Spleen (tissue), 11 donors: ENCODE measurements at regions not wholly inside any gene's neighbourhood (a gene's known extent, or its start where the extent isn't known, plus 50 kb on each side); places are given as distances from the start of the nearest gene placed in this dataset.

Source experiments
- DNase-seq: peaks from one replicate; pipeline ENCODE4 v3.0.0-alpha.2; 2020
- H3K27ac ChIP-seq, 8 donors: fragments of 200-600 bp; sonication (generic) in 7 of 8; 1 replicate in 4 of 8; 2 replicates in 4 of 8; pipeline versions ENCODE4 v1.5.0 to v1.8.0; 2016 to 2021; ENCODE audit warnings: inconsistent platforms in 4 of 8, mild to moderate bottlenecking in 4 of 8, moderate library complexity in 1 of 8
- H3K27me3 ChIP-seq, 7 donors: fragments of 200-600 bp; sonication (generic) in 6 of 7; replicated peaks in 1 of 7; 1 replicate in 4 of 7; 2 replicates in 3 of 7; pipeline versions ENCODE4 v1.5.0 to v1.8.0; 2016 to 2021; ENCODE audit warnings: inconsistent platforms in 3 of 7, mild to moderate bottlenecking in 1 of 7
- H3K36me3 ChIP-seq, 6 donors: fragments of 200-600 bp; sonication (generic) in 5 of 6; 1 replicate in 4 of 6; 2 replicates in 2 of 6; pipeline versions ENCODE4 v1.5.0 to v1.8.0; 2016 to 2021; ENCODE audit warnings: inconsistent platforms in 2 of 6
- H3K4me1 ChIP-seq, 6 donors: fragments of 200-600 bp; sonication (generic) in 5 of 6; 1 replicate in 3 of 6; 2 replicates in 3 of 6; pipeline versions ENCODE4 v1.5.0 to v1.8.0; 2016 to 2021; ENCODE audit warnings: inconsistent platforms in 3 of 6
- H3K4me3 ChIP-seq, 8 donors: fragments of 200-600 bp; sonication (generic) in 7 of 8; 1 replicate in 4 of 8; 2 replicates in 4 of 8; pipeline versions ENCODE4 v1.5.0 to v1.8.0; 2016 to 2021; ENCODE audit warnings: inconsistent platforms in 4 of 8, mild to moderate bottlenecking in 4 of 8, moderate library complexity in 2 of 8
- H3K9me3 ChIP-seq, 8 donors: fragments of 200-600 bp; sonication (generic) in 7 of 8; 1 replicate in 4 of 8; 2 replicates in 4 of 8; pipeline versions ENCODE4 v1.5.0 to v1.8.0; 2016 to 2021; ENCODE audit warnings: inconsistent platforms in 4 of 8
- POLR2A ChIP-seq, 3 donors: fragments of 450-650 bp; IDR thresholded peaks; one replicate each; pipeline ENCODE4 v1.5.1; 2017; ENCODE audit warnings: antibody characterized with exemption in 3 of 3, mild to moderate bottlenecking in 1 of 3
- POLR2AphosphoS5 ChIP-seq, 3 donors: sonication (generic); formaldehyde crosslinking; IDR thresholded peaks; one replicate each; pipeline ENCODE4 v1.5.1; 2017; ENCODE audit warnings: antibody characterized with exemption in 3 of 3
- WGBS, 5 donors: extraction: QIAGEN DNeasy Blood & Tissue Kit in 3 of 5; methylation state at CpG; one replicate each; pipeline versions ENCODE4 v1.1.5 to v1.1.7; 2013 to 2018; 5-methylcytosine and 5-hydroxymethylcytosine counted together
- intact Hi-C: fragments of 100-400 bp; cut with DNase I; formaldehyde crosslinking; loops from one replicate; pipeline ENCODE4 v1.15.0; 2023; ENCODE audit warnings: low total_unique reads
- TF ChIP-seq, protein P1 (sequence below), 11 experiments: fragments of 200-600 bp in 7 of 11; fragments of 450-650 bp in 4 of 11; sonication (generic) in 4 of 11; IDR thresholded peaks in 8 of 11; conservative IDR thresholded peaks in 3 of 11; 1 replicate in 7 of 11; 2 replicates in 4 of 11; pipeline versions ENCODE4 v1.4.0 to v1.8.0; 2016 to 2021; ENCODE audit warnings: antibody characterized with exemption in 11 of 11, inconsistent platforms in 4 of 11, mild to moderate bottlenecking in 1 of 11
- donor health status: healthy with polysubstance abuse.
- donor health status: DM: no; HTN: no; CAD: no; lungs with moderate emphysema.
- donor health status: DM: no; HTN: no; CAD: no.
- donor health status: Bipolar disorder and iron deficiency.
- donor health status: healthy.
- donor health status: DM: no; HTN: no; CAD: no.
- donor health status: DM: yes; HTN: yes; CAD: no.

DNA sequence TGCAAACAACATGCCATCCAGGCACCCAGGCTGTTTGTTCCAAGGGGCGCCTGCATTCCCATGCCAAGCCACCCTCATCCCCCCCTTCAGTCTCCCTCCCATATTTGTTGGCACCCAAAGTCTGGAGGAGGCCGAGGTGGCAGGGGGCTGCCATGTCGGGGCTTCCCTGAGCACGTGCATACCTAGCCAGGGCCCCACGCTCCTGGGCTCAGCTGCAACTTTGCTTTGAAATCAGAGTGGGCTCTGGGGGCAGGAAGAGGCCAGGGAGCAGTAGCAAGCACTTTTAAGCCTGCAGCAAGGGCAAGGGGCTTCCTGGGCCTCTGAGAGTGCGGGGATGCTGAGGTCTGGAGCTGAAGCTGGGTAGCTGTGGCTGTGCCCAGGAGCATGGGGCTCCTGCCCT lies 655.9 kb upstream of the EYS start:
- TF ChIP-seq POLR2AphosphoS5 (IDR thresholded peaks at IDR 0.05), result no peak
- no peak for TF ChIP-seq POLR2A (IDR thresholded peaks at IDR 0.05)
- TF ChIP-seq, protein P1, sequence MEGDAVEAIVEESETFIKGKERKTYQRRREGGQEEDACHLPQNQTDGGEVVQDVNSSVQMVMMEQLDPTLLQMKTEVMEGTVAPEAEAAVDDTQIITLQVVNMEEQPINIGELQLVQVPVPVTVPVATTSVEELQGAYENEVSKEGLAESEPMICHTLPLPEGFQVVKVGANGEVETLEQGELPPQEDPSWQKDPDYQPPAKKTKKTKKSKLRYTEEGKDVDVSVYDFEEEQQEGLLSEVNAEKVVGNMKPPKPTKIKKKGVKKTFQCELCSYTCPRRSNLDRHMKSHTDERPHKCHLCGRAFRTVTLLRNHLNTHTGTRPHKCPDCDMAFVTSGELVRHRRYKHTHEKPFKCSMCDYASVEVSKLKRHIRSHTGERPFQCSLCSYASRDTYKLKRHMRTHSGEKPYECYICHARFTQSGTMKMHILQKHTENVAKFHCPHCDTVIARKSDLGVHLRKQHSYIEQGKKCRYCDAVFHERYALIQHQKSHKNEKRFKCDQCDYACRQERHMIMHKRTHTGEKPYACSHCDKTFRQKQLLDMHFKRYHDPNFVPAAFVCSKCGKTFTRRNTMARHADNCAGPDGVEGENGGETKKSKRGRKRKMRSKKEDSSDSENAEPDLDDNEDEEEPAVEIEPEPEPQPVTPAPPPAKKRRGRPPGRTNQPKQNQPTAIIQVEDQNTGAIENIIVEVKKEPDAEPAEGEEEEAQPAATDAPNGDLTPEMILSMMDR (IDR thresholded peaks at IDR 0.05 in 8 of 11, conservative IDR thresholded peaks at IDR 0.05 in 3 of 11), result no peak
- H3K4me1 ChIP-seq, result no peaks in the 10 kb centered on the region
- no peak for DNase-seq
- no peaks in the 10 kb centered on the region for H3K36me3 ChIP-seq
- H3K9me3 ChIP-seq, result peaks cover 0 to 17% (median 4%) of the 10 kb centered on the region in 8 donors
- intact Hi-C loops, result no loop called here
- H3K27me3 ChIP-seq, result no peaks in the 10 kb centered on the region
- no peak overlapping the region for H3K27ac ChIP-seq
- no peak overlapping the region for H3K4me3 ChIP-seq
- WGBS, 5 donors, result 65 to 88% (median 86%) methylated on average over 6 of the region's 6 CpGs

DNA sequence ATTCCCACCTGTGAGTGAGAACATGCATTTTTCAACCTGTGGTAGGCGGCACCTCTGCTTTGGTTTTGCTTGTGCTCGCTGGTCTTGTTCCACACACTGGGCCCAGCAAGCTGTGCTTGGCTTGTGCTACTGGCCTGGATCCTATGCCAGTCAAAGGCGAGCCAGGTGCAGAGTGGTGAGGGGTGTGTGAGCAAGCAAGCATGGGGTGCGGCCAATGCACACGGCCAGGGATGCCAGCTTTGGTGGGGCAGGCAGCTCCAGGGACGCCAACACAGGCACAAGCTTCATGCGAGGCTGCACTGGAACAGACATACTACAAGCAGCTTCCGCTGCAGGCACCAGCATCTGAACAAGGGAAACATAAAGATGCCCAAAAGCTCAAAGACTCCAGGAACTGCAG lies 654.9 kb upstream of the EYS start:
- DNase-seq, result no peak
- no peak overlapping the region for H3K4me3 ChIP-seq
- H3K27me3 ChIP-seq, result no peaks in the 10 kb centered on the region
- no peaks in the 10 kb centered on the region for H3K36me3 ChIP-seq
- no peak overlapping the region for H3K27ac ChIP-seq
- H3K9me3 ChIP-seq, result peaks cover 0 to 17% (median 4%) of the 10 kb centered on the region in 8 donors
- 88 to 96% (median 89%) methylated on average over 6 to 8 of the region's 8 CpGs for WGBS, 5 donors
- intact Hi-C loops, result no loop called here
- TF ChIP-seq POLR2A (IDR thresholded peaks at IDR 0.05) (no peak), POLR2AphosphoS5 (IDR thresholded peaks at IDR 0.05) (no peak)
- TF ChIP-seq, protein P1 (IDR thresholded peaks at IDR 0.05 in 8 of 11, conservative IDR thresholded peaks at IDR 0.05 in 3 of 11), result no peak
- no peaks in the 10 kb centered on the region for H3K4me1 ChIP-seq

DNA sequence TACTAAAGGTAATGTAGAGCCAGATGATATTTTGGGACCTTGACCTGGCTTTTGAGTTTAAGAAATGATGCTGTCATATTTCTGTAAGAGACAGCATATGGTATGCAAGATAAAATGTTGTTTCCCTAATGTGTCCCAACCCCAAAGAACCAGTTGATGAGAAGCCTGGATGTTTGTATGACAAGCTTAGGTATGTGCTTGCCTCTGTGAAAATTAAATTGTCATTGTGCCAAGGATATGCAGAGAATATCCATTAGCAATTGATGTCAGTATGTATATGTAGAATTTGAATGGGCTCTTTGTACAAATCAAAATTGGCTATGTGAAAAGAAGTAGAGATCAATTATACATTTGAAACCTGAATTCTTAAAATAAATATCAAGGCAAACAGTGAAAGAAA lies 650.8 kb upstream of the EYS start:
- intact Hi-C loops, result no loop called here
- no peaks in the 10 kb centered on the region for H3K27me3 ChIP-seq
- no peak for DNase-seq

DNA sequence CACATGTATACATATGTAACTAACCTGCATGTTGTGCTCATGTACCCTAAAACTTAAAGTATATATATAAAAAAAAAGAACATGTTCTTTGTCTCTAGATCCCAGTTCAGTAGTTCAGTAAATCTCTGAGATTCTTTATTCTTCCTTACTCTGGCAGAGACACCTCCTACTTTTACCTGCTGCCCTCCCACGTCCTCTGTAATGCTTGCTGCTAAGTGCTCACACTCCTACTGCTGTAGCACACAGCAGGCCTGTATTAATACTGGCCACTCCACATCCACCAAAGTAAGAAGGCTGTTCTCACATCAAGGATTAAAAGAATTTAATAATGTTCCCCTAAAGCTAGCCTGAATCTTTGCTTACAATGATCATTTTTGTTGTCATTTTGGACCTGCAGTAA lies 648.4 kb upstream of the EYS start:
- intact Hi-C loops, result no loop called here
- TF ChIP-seq, protein P1 (IDR thresholded peaks at IDR 0.05 in 8 of 11, conservative IDR thresholded peaks at IDR 0.05 in 3 of 11), result no peak
- TF ChIP-seq POLR2AphosphoS5 (IDR thresholded peaks at IDR 0.05), result no peak
- no peak for TF ChIP-seq POLR2A (IDR thresholded peaks at IDR 0.05)
- 32 to 58% (median 44%) methylated on average over 1 of the region's 1 CpG for WGBS, 5 donors
- Histone ChIP-seq H3K36me3 (no peaks in the 10 kb centered on the region), H3K27ac (no peak overlapping the region), H3K27me3 (no peaks in the 10 kb centered on the region), H3K9me3 (no peaks in the 10 kb centered on the region), H3K4me1 (no peaks in the 10 kb centered on the region), H3K4me3 (no peak overlapping the region)
- DNase-seq, result no peak

More for the DNA sequence above, 650.8 kb upstream of the EYS start:
- Histone ChIP-seq H3K36me3 (no peaks in the 10 kb centered on the region), H3K4me1 (no peaks in the 10 kb centered on the region), H3K9me3 (peaks cover 0 to 10% (median 0%) of the 10 kb centered on the region in 8 donors), H3K27ac (no peak overlapping the region), H3K4me3 (no peak overlapping the region)
- no peak for TF ChIP-seq POLR2AphosphoS5 (IDR thresholded peaks at IDR 0.05)
- TF ChIP-seq, protein P1 (IDR thresholded peaks at IDR 0.05 in 8 of 11, conservative IDR thresholded peaks at IDR 0.05 in 3 of 11), result no peak
- TF ChIP-seq POLR2A (IDR thresholded peaks at IDR 0.05), result no peak
